Gastroesophageal sphincter (tissue), 3 donors: ENCODE measurements at regions not wholly inside any gene's neighbourhood (a gene's known extent, or its start where the extent isn't known, plus 50 kb on each side); places are given as distances from the start of the nearest gene placed in this dataset.

Source experiments
- EP300 ChIP-seq: sonication (generic); formaldehyde crosslinking; IDR thresholded peaks from one replicate; pipeline ENCODE4 v1.6.1; 2017; ENCODE audit warnings: antibody characterized with exemption, mild to moderate bottlenecking
- POLR2A ChIP-seq, 2 donors: fragments of 450-650 bp; IDR thresholded peaks; one replicate each; pipeline ENCODE4 v1.6.1; 2017; ENCODE audit warnings: antibody characterized with exemption in 2 of 2, mild to moderate bottlenecking in 2 of 2, moderate library complexity in 1 of 2
- POLR2AphosphoS5 ChIP-seq: sonication (generic); formaldehyde crosslinking; IDR thresholded peaks from one replicate; pipeline ENCODE4 v1.6.1; 2017; ENCODE audit warnings: antibody characterized with exemption
- TF ChIP-seq, protein P1 (sequence below), 4 experiments: fragments of 200-600 bp in 2 of 4; fragments of 450-650 bp in 2 of 4; sonication (generic) in 1 of 4; IDR thresholded peaks; one replicate each; pipeline ENCODE4 v1.5.1; 2017 to 2019; ENCODE audit warnings: antibody characterized with exemption in 4 of 4, mild to moderate bottlenecking in 2 of 4, moderate library complexity in 2 of 4

DNA sequence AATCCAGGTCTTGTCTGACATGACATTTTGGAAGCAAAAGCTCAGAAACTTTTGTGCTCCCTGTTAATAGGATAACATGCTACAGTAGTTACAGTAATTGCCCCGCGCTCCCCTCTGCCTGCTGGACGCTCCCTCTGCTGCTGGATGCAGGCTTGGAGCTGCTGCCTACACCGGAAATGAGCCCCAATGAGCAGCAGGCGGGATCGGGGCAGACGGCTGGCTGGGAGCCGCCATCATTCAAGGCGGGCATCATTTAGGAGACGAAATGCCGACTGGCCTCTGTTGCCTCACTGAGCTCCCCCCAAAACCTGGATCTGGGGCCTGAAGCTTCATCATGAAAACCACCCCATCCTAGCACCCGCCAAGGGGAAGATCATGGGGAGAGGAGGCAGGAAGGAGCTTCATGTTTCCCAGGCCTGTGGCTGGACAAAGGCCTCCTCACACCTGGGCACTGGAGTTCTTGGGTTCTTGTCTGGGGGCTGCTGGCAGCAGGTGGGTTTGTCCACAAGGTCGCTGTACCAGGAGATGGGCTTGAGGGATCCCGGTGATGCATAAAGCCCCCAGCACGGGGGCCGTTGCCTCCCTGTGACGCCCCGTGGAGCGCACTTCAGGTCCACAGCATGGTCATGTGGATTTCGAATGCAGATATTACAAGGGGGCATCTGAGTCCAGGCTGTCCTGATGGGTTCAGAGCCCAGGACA, 664.3 kb downstream of the BRD1 start:
- TF ChIP-seq, protein P1, sequence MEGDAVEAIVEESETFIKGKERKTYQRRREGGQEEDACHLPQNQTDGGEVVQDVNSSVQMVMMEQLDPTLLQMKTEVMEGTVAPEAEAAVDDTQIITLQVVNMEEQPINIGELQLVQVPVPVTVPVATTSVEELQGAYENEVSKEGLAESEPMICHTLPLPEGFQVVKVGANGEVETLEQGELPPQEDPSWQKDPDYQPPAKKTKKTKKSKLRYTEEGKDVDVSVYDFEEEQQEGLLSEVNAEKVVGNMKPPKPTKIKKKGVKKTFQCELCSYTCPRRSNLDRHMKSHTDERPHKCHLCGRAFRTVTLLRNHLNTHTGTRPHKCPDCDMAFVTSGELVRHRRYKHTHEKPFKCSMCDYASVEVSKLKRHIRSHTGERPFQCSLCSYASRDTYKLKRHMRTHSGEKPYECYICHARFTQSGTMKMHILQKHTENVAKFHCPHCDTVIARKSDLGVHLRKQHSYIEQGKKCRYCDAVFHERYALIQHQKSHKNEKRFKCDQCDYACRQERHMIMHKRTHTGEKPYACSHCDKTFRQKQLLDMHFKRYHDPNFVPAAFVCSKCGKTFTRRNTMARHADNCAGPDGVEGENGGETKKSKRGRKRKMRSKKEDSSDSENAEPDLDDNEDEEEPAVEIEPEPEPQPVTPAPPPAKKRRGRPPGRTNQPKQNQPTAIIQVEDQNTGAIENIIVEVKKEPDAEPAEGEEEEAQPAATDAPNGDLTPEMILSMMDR (IDR thresholded peaks at IDR 0.05), result no peak
- no peak for TF ChIP-seq POLR2AphosphoS5
- TF ChIP-seq POLR2A (IDR thresholded peaks at IDR 0.05), result no peak
- no peak for TF ChIP-seq EP300
